Muscle layer of duodenum (tissue), 2 donors: ENCODE measurements at regions not wholly inside any gene's neighbourhood (a gene's known extent, or its start where the extent isn't known, plus 50 kb on each side); places are given as distances from the start of the nearest gene placed in this dataset.

Experiments used
- H3K27ac ChIP-seq: one replicate; pipeline ENCODE4 v1.7.0; 2013; ENCODE audit warnings: mild to moderate bottlenecking, low read length
- H3K27me3 ChIP-seq: one replicate; pipeline ENCODE4 v1.7.0; 2013; ENCODE audit warnings: low read depth, mild to moderate bottlenecking, control low read depth, low read length
- H3K36me3 ChIP-seq, 2 donors: one replicate each; pipeline ENCODE4 v1.7.0; 2013; ENCODE audit warnings: low read length in 2 of 2, control low read depth in 1 of 2, mild to moderate bottlenecking in 1 of 2; ENCODE audit not compliant: insufficient read depth in 2 of 2, control insufficient read depth in 1 of 2
- H3K4me1 ChIP-seq, 2 donors: one replicate each; pipeline ENCODE4 v1.7.0; 2013; ENCODE audit warnings: low read length in 2 of 2, mild to moderate bottlenecking in 2 of 2, control low read depth in 1 of 2, moderate library complexity in 1 of 2; ENCODE audit not compliant: insufficient read depth in 2 of 2, control insufficient read depth in 1 of 2
- H3K4me3 ChIP-seq, 2 donors: one replicate each; pipeline ENCODE4 v1.7.0; 2013; ENCODE audit warnings: low read length in 2 of 2, low read depth in 1 of 2, mild to moderate bottlenecking in 1 of 2
- H3K9me3 ChIP-seq, 2 donors: one replicate each; pipeline ENCODE4 v1.7.0; 2013; ENCODE audit warnings: low read length in 2 of 2, control low read depth in 1 of 2, mild to moderate bottlenecking in 1 of 2; ENCODE audit not compliant: control insufficient read depth in 1 of 2
- donor health status: healthy.

DNA sequence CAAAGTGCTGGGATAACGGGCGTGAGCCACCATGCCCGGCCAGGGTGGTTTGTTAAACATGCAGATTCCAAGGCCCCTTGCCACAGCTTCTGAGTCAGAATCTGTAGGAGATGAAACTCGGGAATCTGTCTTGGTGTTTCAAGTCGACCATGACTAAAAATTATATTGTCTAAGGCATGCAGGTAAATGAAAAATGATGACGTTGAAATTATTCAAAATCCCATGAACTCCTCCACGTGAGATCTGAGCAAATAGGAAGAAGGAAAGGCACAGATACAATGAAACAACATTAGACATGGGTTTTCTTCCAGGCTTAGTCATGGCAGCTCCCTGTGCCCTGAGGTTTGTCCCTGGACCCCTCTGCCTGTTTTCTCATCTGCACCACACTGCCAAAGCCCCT is 172.0 kb upstream of the CMC1 start:
- Histone ChIP-seq H3K36me3 (no peaks in the 10 kb centered on the region), H3K4me3 (no peak overlapping the region), H3K27ac (no peak overlapping the region), H3K4me1 (no peaks in the 10 kb centered on the region), H3K9me3 (peaks cover 0 to 11% of the 10 kb centered on the region in 2 donors), H3K27me3 (no peaks in the 10 kb centered on the region)

DNA sequence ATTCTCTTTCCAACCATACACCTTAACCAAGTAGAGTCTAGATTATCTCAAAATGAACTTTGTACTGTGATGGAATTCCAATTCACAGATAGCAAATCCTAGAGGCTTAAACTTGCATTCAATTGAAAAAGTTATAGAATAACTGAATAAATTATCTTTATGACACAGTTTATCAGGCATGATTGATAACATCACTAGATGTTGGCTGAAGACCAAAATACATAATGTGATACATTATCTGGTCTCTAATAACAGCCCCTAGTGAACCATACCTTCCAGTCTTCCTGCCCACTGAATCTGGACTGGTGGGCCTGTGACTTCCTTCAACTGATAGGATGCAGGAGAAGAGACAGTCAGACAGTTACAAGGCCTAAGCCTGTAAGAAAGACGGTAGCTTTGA is 165.2 kb upstream of the CMC1 start:
- Histone ChIP-seq H3K4me1 (no peaks in the 10 kb centered on the region), H3K4me3 (no peak overlapping the region), H3K36me3 (no peaks in the 10 kb centered on the region), H3K27me3 (no peaks in the 10 kb centered on the region), H3K27ac (no peak overlapping the region), H3K9me3 (no peaks in the 10 kb centered on the region)

DNA sequence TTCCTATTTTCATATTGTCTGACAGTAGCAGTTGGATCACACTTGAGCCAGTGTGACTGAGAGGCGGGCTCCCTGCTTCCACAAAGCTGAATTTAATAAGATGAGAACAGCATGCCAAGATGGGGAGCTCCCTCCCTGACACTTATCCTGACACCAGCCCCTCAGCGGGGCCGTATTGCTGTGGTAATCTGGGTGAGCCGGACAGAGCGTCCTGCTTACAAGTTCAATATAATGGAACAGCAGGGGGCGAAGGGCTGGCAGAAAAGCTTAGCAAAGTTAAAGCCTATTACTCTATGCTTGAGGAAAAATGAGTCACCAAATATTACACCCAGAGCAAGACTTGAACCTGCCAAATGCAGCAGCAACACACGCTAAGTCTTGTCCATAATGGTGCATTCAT is 163.8 kb upstream of the CMC1 start:
- no peaks in the 10 kb centered on the region for H3K4me1 ChIP-seq
- H3K27me3 ChIP-seq: no peaks in the 10 kb centered on the region
- no peaks in the 10 kb centered on the region for H3K9me3 ChIP-seq
- no peaks in the 10 kb centered on the region for H3K36me3 ChIP-seq
- H3K4me3 ChIP-seq: no peak overlapping the region
- H3K27ac ChIP-seq: no peak overlapping the region

DNA sequence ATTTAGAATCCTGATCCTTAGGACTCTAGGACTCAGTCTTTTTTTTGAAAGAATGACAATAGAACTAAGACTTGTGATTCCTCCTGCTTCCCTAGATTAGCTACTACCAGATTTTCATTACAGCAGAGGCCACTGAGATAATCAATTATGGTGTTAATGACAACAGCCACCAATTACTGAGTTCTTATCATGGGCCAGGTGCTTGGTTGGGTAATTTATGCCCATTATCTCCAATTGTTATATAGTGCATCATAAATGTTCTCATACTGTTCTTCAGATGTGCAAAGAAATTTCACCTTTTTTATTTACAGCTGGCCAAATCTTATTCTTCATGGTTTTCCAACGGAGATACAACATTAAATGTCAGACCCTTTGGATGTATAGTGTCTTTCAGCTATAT is 162.9 kb upstream of the CMC1 start:
- Histone ChIP-seq H3K4me3 (no peak overlapping the region), H3K27me3 (no peaks in the 10 kb centered on the region), H3K27ac (no peak overlapping the region), H3K36me3 (no peaks in the 10 kb centered on the region), H3K9me3 (no peaks in the 10 kb centered on the region), H3K4me1 (no peaks in the 10 kb centered on the region)

DNA sequence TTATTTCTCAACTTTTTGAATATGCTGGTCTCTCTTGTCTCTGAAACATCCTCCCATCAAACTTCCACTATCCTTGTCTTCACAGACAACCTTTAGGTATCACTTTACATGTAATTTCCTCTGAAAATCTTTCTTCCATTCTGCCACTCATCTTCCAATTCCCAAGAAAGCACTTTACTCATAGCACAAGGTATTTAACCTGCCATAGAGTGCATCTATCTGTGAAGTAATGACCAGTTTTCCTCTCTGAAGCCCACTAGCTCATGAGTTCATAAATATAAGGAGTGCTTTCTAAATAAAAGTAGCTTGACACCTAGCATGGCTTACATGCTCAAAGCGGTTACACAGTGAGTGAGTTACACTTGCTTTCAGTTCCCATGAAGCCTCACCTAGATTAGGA is 160.7 kb upstream of the CMC1 start:
- Histone ChIP-seq H3K4me1 (no peaks in the 10 kb centered on the region), H3K27me3 (no peaks in the 10 kb centered on the region), H3K4me3 (no peak overlapping the region), H3K27ac (no peak overlapping the region), H3K9me3 (no peaks in the 10 kb centered on the region), H3K36me3 (no peaks in the 10 kb centered on the region)

DNA sequence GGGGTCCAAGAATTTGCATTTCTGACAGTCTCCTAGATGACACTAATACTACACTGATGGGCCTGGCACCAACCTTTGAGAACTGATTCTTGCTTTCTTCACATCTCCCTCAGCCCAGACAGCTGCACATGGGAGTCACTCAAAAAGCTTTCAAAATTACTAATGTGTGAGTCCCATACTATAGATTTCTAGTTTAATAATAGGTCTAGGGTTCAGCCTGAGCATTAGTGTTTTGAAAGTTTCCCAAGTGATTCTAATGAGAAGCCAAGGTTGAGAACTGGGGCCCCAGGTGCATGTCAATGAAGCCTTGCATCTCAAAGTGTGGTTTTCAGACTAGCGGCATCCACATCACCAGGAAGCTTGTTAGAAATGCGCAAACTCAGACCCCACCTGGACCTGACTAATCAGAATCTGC is 159.9 kb upstream of the CMC1 start:
- no peak overlapping the region for H3K4me3 ChIP-seq

DNA sequence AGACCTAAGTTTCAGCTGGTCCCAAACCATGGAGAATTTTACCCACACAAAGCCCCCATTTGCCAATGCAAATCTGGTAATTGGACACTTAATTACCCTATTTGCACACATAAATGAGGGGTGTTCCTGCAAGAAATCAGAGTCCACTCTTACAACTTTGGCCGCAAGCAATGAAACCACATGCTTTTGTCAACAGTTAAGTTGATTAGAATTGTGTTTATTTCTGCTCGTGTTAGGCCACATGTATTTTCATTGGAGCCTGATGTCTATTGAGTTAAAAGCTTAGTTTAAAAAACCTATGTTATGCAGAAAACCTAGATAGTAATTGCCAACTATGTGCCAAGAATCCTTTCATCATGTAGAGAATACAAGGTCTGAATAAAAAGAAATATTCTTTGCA is 153.8 kb upstream of the CMC1 start:
- no peak overlapping the region for H3K4me3 ChIP-seq
- no peaks in the 10 kb centered on the region for H3K36me3 ChIP-seq
- no peaks in the 10 kb centered on the region for H3K27me3 ChIP-seq
- H3K9me3 ChIP-seq: peaks cover 0 to 2% of the 10 kb centered on the region in 2 donors
- no peaks in the 10 kb centered on the region for H3K4me1 ChIP-seq
- no peak overlapping the region for H3K27ac ChIP-seq

More for the DNA sequence above, 159.9 kb upstream of the CMC1 start:
- Histone ChIP-seq H3K36me3 (no peaks in the 10 kb centered on the region), H3K4me1 (no peaks in the 10 kb centered on the region), H3K27ac (no peak overlapping the region), H3K9me3 (no peaks in the 10 kb centered on the region), H3K27me3 (no peaks in the 10 kb centered on the region)

DNA sequence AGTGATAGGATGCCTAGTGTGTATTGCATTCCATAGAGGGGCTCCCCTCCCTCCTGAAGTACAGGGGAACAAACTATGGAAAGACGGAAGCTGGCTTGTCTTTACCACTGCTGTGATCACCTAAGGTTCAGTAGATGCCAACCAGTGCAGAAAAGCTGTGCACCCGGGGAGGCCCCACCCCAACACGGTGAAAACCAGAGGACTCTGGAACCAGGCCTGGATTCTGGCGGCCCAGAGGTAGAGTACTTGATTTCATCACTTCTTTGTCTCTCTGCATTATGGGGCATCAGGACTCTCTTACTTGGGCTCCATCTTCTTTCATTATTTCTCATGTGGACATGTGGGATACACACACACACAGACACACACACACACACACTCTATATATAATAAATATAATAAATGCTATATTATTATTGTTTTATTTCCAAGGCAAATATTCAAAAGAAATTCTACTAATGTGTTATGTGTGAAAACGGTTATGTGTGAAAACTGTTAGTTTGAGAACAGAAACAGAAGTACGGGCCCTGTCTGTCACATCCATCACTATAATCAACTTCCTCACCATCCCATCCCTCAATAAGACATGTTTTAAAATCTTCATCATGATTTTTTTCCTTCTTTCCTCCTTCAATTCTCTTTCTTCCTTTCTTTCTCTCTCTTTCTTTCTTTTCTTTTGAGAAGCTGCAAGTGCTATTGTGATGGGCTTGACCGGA is 152.4 kb upstream of the CMC1 start:
- Histone ChIP-seq H3K4me1 (no peaks in the 10 kb centered on the region), H3K9me3 (peaks cover 0 to 7% of the 10 kb centered on the region in 2 donors), H3K36me3 (no peaks in the 10 kb centered on the region), H3K27ac (no peak overlapping the region), H3K4me3 (no peak overlapping the region), H3K27me3 (no peaks in the 10 kb centered on the region)

DNA sequence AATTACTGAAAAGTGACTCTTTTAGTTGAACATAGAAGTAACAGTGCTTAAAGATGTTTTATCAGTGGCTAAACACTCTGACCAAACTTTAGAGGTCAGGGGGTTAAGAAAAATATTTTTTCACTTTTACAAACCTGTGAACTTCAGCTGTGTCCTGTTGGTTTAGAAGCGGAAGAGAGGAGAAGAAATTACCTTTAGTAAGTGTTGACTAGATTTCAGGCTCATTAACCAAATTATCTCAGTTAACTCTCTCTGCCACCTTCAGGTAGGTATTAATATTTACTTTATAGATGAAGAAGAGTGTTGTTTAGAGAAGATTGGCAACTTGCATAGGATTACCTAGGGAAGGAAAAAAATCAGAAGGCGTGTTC is 151.9 kb upstream of the CMC1 start:
- Histone ChIP-seq H3K4me1 (no peaks in the 10 kb centered on the region), H3K36me3 (no peaks in the 10 kb centered on the region), H3K27ac (no peak overlapping the region), H3K4me3 (no peak overlapping the region), H3K27me3 (no peaks in the 10 kb centered on the region), H3K9me3 (peaks cover 0 to 7% of the 10 kb centered on the region in 2 donors)

DNA sequence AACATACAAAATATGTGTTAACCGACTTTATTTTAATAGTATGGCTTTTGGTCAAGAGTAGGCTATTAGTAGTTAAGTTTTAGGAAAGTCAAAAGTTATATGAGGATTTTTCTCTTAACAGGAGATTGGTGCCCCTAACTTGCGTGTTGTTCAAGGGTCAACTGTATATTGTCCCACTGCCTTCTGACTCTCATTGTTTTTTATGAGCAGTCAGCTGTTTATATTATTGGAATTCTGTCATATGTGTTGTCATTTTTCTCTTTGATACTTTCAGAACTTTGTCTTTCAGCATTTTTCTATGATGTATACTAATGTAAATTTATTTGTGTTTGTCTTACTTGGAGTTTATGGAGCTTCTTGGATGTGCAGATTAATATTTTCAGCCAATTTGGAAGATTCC is 142.1 kb upstream of the CMC1 start:
- Histone ChIP-seq H3K9me3 (peaks cover 4% of the 10 kb centered on the region in 2 donors), H3K4me1 (no peaks in the 10 kb centered on the region), H3K36me3 (no peaks in the 10 kb centered on the region), H3K27me3 (no peaks in the 10 kb centered on the region), H3K27ac (no peak overlapping the region), H3K4me3 (no peak overlapping the region)

DNA sequence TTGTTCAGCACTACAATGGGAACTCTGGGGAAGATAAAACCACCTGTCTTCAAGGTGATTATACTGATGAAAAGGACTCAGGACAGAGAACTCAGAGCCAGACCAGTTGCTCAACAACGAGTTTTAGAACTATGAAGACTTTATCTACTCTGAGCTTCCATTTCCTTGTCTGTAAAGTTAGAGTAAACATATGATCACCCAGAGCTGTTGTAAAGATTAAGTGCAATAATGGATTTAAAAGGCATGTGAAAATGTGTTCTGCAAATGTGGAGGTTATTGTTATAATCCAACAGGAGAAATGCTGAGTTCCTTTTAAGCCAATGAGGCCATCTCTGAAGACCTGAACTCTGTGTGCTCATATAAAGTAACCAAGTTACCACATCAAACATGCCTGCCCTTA is 139.7 kb upstream of the CMC1 start:
- Histone ChIP-seq H3K27ac (no peak overlapping the region), H3K36me3 (no peaks in the 10 kb centered on the region), H3K4me1 (no peaks in the 10 kb centered on the region), H3K4me3 (no peak overlapping the region), H3K9me3 (peaks cover 4% of the 10 kb centered on the region in 2 donors), H3K27me3 (no peaks in the 10 kb centered on the region)

DNA sequence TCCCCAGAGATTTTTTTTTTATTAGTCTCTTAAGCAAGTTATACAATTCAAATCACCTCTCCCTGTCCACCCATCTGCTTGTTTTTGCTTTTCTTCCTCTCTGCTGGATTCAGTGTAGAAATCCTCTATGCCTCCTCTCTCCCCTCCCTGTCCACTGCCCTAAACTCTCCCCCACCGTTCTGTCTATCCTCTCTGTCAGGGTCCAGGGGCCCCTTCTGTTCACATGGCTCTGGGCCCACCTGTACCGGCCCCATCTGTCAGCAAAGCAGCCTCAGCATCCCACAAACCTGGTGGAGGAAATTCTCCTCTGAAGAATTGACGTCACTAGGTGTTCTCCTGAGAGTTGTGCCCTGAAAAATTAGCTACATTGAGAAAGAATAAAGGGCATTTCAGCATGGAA is 137.6 kb upstream of the CMC1 start:
- Histone ChIP-seq H3K27ac (no peak overlapping the region), H3K4me1 (no peaks in the 10 kb centered on the region), H3K9me3 (peaks cover 4% of the 10 kb centered on the region in 2 donors), H3K4me3 (no peak overlapping the region), H3K36me3 (no peaks in the 10 kb centered on the region), H3K27me3 (no peaks in the 10 kb centered on the region)
